Endothelial cell of umbilical vein (primary cell): ENCODE measurements at regions not wholly inside any gene's neighbourhood (a gene's known extent, or its start where the extent isn't known, plus 50 kb on each side); places are given as distances from the start of the nearest gene placed in this dataset.
A peak's percentile ranks its signal among the peaks of the same experiment; 100 is the strongest.

ENCODE experiments used
- CTCF ChIP-seq, 2 donors: IDR thresholded peaks; 1 replicate in 1 of 2; 2 replicates in 1 of 2; pipeline ENCODE4 v1.5.1; 2011; ENCODE audit warnings: low read length in 2 of 2, mild to moderate bottlenecking in 2 of 2, moderate library complexity in 2 of 2, control low read depth in 1 of 2, inconsistent platforms in 1 of 2, low read depth in 1 of 2; ENCODE audit not compliant: insufficient read depth in 1 of 2; ENCODE audit errors: extremely low read depth in 1 of 2
- EZH2 ChIP-seq: IDR thresholded peaks from 2 replicates; pipeline ENCODE4 v1.6.1; 2012; ENCODE audit warnings: borderline replicate concordance, low read depth, mild to moderate bottlenecking, moderate library complexity, low read length, inconsistent platforms; ENCODE audit not compliant: severe bottlenecking
- POLR2A ChIP-seq: IDR thresholded peaks from 2 replicates; pipeline ENCODE4 v1.6.1; 2012; ENCODE audit warnings: low read depth, mild to moderate bottlenecking, control low read depth, low read length
- POLR2AphosphoS5 ChIP-seq: IDR thresholded peaks from 2 replicates; pipeline ENCODE4 v1.6.1; 2012; ENCODE audit warnings: low read depth, mild to moderate bottlenecking, control low read depth, low read length, moderate library complexity; ENCODE audit not compliant: insufficient read depth

GRCh38 chr9:69971643-69972449, 71.8 kb upstream of the MAMDC2 start:
- TF ChIP-seq POLR2A (no peak), CTCF (IDR thresholded peaks at IDR 0.05; ENCODE audit: extremely low read depth in 1 of 2, insufficient read depth in 1 of 2, low read depth in 1 of 2, low read length in 2 of 2) (peak; percentile 86 to 87), EZH2 (no peak), POLR2AphosphoS5 (no peak)
